Bronchial epithelial cell (primary cell): ENCODE measurements at regions not wholly inside any gene's neighbourhood (a gene's known extent, or its start where the extent isn't known, plus 50 kb on each side); places are given as distances from the start of the nearest gene placed in this dataset.

ENCODE experiments used
- DNase-seq: peaks from one replicate; pipeline ENCODE4 v3.0.0-alpha.2; 2010; ENCODE audit warnings: low read depth
- FAIRE-seq: peaks from 2 replicates; lab custom pipeline; 2011; peaks lifted over from hg19 to GRCh38; lab: Jason Lieb, UNC
- H3K27me3 ChIP-seq: 2 replicates; pipeline ENCODE4 v1.5.1; 2011; ENCODE audit warnings: low read length; ENCODE audit not compliant: control insufficient read depth, insufficient read depth
- H3K36me3 ChIP-seq: 2 replicates; pipeline ENCODE4 v1.5.1; 2011; ENCODE audit warnings: low read length; ENCODE audit not compliant: control insufficient read depth, insufficient read depth
- H3K4me3 ChIP-seq: 2 replicates; pipeline ENCODE4 v1.5.1; 2011; ENCODE audit warnings: mild to moderate bottlenecking, low read depth, low read length, control low read depth
- TF ChIP-seq, protein P1 (sequence below): IDR thresholded peaks from 2 replicates; pipeline ENCODE4 v1.5.1; 2011; ENCODE audit warnings: mild to moderate bottlenecking, moderate library complexity, low read length, control low read depth, inconsistent platforms; ENCODE audit not compliant: insufficient read depth, severe bottlenecking

DNA sequence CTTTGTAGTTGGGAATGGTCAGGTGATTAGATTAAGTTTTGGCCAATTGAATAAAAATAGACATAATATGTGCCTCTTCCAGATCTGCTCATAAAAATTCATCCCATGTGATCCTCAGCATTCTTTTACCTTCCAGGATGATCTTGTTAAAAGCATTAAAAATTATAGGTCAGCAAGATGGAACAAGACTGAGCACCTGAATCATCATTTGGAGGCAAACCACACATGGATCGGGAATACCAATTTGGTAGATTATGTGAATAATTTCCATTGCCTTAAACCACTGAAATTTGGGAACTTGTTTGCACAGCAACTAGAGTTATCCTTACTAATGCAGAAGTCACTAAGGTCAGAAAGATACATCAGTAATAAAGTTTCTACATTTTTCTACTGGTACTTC is 681.4 kb upstream of the ADGRL2 start:
- no peak overlapping the region for H3K4me3 ChIP-seq
- no peaks in the 10 kb centered on the region for H3K27me3 ChIP-seq
- FAIRE-seq (no peak), DNase-seq (peak; percentile 82)
- TF ChIP-seq, protein P1, sequence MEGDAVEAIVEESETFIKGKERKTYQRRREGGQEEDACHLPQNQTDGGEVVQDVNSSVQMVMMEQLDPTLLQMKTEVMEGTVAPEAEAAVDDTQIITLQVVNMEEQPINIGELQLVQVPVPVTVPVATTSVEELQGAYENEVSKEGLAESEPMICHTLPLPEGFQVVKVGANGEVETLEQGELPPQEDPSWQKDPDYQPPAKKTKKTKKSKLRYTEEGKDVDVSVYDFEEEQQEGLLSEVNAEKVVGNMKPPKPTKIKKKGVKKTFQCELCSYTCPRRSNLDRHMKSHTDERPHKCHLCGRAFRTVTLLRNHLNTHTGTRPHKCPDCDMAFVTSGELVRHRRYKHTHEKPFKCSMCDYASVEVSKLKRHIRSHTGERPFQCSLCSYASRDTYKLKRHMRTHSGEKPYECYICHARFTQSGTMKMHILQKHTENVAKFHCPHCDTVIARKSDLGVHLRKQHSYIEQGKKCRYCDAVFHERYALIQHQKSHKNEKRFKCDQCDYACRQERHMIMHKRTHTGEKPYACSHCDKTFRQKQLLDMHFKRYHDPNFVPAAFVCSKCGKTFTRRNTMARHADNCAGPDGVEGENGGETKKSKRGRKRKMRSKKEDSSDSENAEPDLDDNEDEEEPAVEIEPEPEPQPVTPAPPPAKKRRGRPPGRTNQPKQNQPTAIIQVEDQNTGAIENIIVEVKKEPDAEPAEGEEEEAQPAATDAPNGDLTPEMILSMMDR: no peak
- no peaks in the 10 kb centered on the region for H3K36me3 ChIP-seq

DNA sequence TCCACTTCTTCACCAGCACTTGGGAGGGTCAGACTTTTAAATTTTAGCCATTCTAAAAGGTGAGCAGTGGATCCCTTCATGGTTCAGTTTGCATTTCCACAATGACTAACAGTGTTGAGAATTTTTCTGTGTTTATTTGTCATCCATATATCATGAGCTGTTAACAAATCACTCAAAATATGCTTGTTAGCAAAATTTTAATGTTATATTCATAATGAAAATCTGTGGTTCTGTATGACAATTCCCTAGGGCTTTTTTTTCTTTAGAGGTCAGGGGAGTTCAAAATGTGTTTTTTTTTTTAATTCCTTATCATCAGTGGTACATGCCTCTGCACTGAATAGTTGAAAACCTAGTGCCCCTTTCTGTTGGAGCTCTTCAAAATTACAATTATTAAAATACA is 682.2 kb upstream of the ADGRL2 start:
- TF ChIP-seq, protein P1: no peak
- no peak overlapping the region for H3K4me3 ChIP-seq
- H3K36me3 ChIP-seq: no peaks in the 10 kb centered on the region
- DNase-seq (peak; percentile 86), FAIRE-seq (no peak)
- H3K27me3 ChIP-seq: no peaks in the 10 kb centered on the region

DNA sequence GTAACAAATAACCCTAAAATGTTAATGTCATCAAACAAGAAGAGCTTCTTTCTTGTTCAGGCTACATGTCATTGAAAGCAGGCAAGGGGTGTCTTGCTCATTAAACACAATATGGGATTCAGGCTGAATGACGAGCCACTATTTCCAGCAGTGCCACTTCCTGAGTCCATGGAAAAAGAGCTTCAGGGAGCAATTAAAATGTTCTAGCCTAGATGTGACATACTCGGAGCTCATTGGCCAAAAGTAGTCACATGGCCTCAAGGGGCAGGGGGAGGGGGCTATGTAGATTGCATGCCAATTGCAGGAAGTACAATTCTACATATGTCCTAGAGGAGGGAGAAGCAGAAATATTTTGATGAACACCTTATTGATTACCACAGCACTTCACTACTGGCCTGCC is 685.3 kb upstream of the ADGRL2 start:
- no peak for DNase-seq
- TF ChIP-seq, protein P1: no peak
- no peaks in the 10 kb centered on the region for H3K27me3 ChIP-seq
- no peak overlapping the region for H3K4me3 ChIP-seq
- no peaks in the 10 kb centered on the region for H3K36me3 ChIP-seq
- no peak for FAIRE-seq

DNA sequence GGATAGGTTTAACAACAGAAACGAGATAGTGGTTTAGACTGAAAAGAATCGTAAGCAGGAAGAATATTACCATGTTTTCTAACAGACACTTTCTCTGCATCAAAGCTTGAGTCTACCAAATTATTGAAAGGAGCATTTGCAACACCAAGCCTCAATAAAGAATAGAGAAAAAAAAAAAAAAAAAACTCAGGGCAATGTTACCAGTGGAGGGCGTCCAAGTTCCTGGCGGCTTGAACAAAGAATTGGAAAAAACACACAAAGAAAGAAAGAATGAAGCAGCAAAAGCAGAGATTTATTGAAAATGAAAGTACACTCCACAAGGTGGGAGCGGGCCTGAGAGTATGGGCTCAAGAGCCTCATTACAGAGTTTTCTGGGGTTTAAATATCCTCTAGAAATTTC is 686.5 kb upstream of the ADGRL2 start:
- TF ChIP-seq, protein P1: no peak
- DNase-seq: no peak

DNA sequence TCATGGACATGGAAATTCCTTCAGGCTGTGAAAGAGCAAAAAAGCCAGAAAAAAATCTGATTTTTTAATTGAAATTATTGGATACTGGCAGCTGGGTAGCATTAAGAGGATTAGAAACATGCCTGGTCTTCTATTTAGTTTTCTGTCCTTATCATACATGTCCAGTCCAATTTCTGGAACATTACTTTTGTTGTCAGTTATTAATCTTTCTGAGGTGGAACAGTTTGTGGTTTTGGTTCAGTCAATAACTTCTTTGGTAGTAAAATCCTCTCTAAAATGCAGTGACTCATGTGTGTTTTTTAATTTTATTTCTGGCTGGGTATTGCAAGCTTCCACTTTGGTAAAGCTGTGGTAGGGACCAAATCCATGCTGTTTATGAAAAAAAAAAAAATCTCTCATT is 687.0 kb upstream of the ADGRL2 start:
- H3K27me3 ChIP-seq: no peaks in the 10 kb centered on the region
- H3K36me3 ChIP-seq: no peaks in the 10 kb centered on the region
- FAIRE-seq: no peak
- TF ChIP-seq, protein P1: no peak
- H3K4me3 ChIP-seq: no peak overlapping the region
- DNase-seq: peak; percentile 46

More for the DNA sequence above, 686.5 kb upstream of the ADGRL2 start:
- no peak for FAIRE-seq
- Histone ChIP-seq H3K4me3 (no peak overlapping the region), H3K27me3 (no peaks in the 10 kb centered on the region), H3K36me3 (no peaks in the 10 kb centered on the region)

DNA sequence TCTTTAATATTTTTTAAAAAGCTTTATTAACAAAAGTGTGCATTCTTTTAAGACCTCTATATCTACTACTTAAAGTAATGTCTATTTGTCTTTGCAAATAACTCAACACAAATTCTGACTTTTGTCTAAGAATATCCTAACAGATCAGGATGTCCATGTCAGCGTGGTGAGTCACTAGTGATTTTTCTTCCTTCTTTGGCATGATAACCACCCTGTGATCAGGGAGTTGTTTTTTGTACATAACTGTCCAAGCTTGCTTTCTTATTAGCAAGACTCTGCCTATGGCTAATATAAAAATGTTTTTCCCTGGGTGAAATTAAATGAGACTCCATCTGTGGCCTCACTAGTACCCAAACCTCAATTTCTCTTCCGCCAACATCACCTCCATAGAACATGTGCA is 688.9 kb upstream of the ADGRL2 start:
- no peaks in the 10 kb centered on the region for H3K36me3 ChIP-seq
- H3K27me3 ChIP-seq: no peaks in the 10 kb centered on the region
- TF ChIP-seq, protein P1: no peak
- peak; percentile 77 for DNase-seq
- FAIRE-seq: no peak
- H3K4me3 ChIP-seq: no peak overlapping the region
